A549 (cell line): ENCODE measurements at regions not wholly inside any gene's neighbourhood (a gene's known extent, or its start where the extent isn't known, plus 50 kb on each side); places are given as distances from the start of the nearest gene placed in this dataset.

ENCODE experiments used
- ATAC-seq, 2 experiments: fragments of 200-7000 bp in 1 of 2; fragments of >200 bp in 1 of 2; cut with Nextera tagmentation in 1 of 2; cut with Tn5 transposase in 1 of 2; 3 replicates each; pipeline versions ENCODE4 v1.8.0 to v1.9.1; 2018 to 2020; ENCODE audit warnings: mild to moderate bottlenecking in 1 of 2, moderate library complexity in 1 of 2
- CTCF ChIA-PET: fragments of 300-600 bp; sonication (Branson Sonifier 250); formaldehyde crosslinking; extraction: SDS; loops from one replicate; lab custom pipeline; 2021; ENCODE audit warnings: antibody characterized with exemption, inconsistent platforms; lab: Yijun Ruan, JAX
- POLR2A ChIA-PET: fragments of 350-600 bp; formaldehyde crosslinking; extraction: SDS; loops from one replicate; lab custom pipeline; 2021; ENCODE audit warnings: antibody characterized with exemption, inconsistent platforms; lab: Yijun Ruan, JAX
- DNase-seq, 2 experiments: peaks; one replicate each; pipeline versions ENCODE4 v3.0.0 to v3.0.0-alpha.2; 2011 to 2016; ENCODE audit warnings: low read depth in 1 of 2, low spot score in 1 of 2
- FAIRE-seq: peaks from 2 replicates; lab custom pipeline; 2011; peaks lifted over from hg19 to GRCh38; lab: Jason Lieb, UNC
- H3K27ac ChIP-seq, 2 experiments: fragments of >200 bp; sonication (Bioruptor Twin); formaldehyde crosslinking; 3 replicates each; pipeline ENCODE4 v1.5.1; 2016 to 2017
- H3K4me1 ChIP-seq: fragments of >200 bp; sonication (Bioruptor Twin); formaldehyde crosslinking; 3 replicates; pipeline ENCODE4 v1.6.1; 2016
- H3K4me2 ChIP-seq: fragments of >200 bp; sonication (Bioruptor Twin); formaldehyde crosslinking; 3 replicates; pipeline ENCODE4 v1.6.1; 2016
- H3K4me3 ChIP-seq: fragments of >200 bp; sonication (Bioruptor Twin); formaldehyde crosslinking; 3 replicates; pipeline ENCODE4 v1.5.1; 2016
- H3K9me3 ChIP-seq: fragments of >200 bp; sonication (Bioruptor Twin); formaldehyde crosslinking; 3 replicates; pipeline ENCODE4 v1.6.1; 2016
- CBX2 ChIP-seq: fragments of 200-600 bp; sonication (generic); IDR thresholded peaks from 2 replicates; pipeline ENCODE4 v1.6.1; 2016; ENCODE audit warnings: low read depth, mild to moderate bottlenecking, borderline replicate concordance
- CHD2 ChIP-seq: fragments of 150-350 bp; IDR thresholded peaks from 2 replicates; pipeline ENCODE4 v1.6.1; 2014; ENCODE audit warnings: low read length; ENCODE audit not compliant: partially characterized antibody
- EP300 ChIP-seq, 2 experiments: fragments of >200 bp; sonication (Bioruptor Twin); formaldehyde crosslinking; IDR thresholded peaks; 2 replicates in 1 of 2; 3 replicates in 1 of 2; pipeline ENCODE4 v1.6.1; 2016 to 2017
- FOSL2 ChIP-seq, 2 experiments: fragments of 450-650 bp in 1 of 2; fragments of >200 bp in 1 of 2; sonication (Bioruptor Twin) in 1 of 2; formaldehyde crosslinking; IDR thresholded peaks; 2 replicates each; pipeline versions ENCODE4 v1.5.0 to v1.6.1; 2016 to 2020; ENCODE audit warnings: mild to moderate bottlenecking in 1 of 2, moderate library complexity in 1 of 2
- GATA3 ChIP-seq: IDR thresholded peaks from 2 replicates; pipeline ENCODE4 v1.6.1; 2012; ENCODE audit warnings: borderline replicate concordance
- HDAC2 ChIP-seq: fragments of 200-600 bp; sonication (generic); IDR thresholded peaks from 2 replicates; pipeline ENCODE4 v1.6.1; 2016
- HEYL ChIP-seq: fragments of 250-450 bp; sonication (Bioruptor Pico); IDR thresholded peaks from 2 replicates; pipeline ENCODE4 v1.8.0; 2021; ENCODE audit warnings: mild to moderate bottlenecking, moderate library complexity
- HMGXB4 ChIP-seq: fragments of 250-450 bp; sonication (Bioruptor Pico); IDR thresholded peaks from 2 replicates; pipeline ENCODE4 v1.5.0; 2021; ENCODE audit warnings: mild to moderate bottlenecking, moderate library complexity, borderline replicate concordance
- HOXB13 ChIP-seq: fragments of 250-450 bp; sonication (Bioruptor Pico); IDR thresholded peaks from 2 replicates; pipeline ENCODE4 v1.5.0; 2020; ENCODE audit warnings: low read depth, mild to moderate bottlenecking, moderate library complexity
- JUNB ChIP-seq: fragments of >200 bp; sonication (Bioruptor Twin); formaldehyde crosslinking; IDR thresholded peaks from 2 replicates; pipeline ENCODE4 v1.6.1; 2016
- MAX ChIP-seq: IDR thresholded peaks from 2 replicates; pipeline ENCODE4 v1.6.1; 2012
- MAZ ChIP-seq: fragments of 150-350 bp; IDR thresholded peaks from 2 replicates; pipeline ENCODE4 v1.6.1; 2014; ENCODE audit warnings: antibody characterized with exemption, low read depth, low read length, borderline replicate concordance
- NFE2L2 ChIP-seq: fragments of 150-350 bp; conservative IDR thresholded peaks from 2 replicates; pipeline ENCODE4 v1.6.1; 2014; ENCODE audit warnings: low read length
- NPAS2 ChIP-seq: fragments of 250-450 bp; sonication (Bioruptor Pico); IDR thresholded peaks from 2 replicates; pipeline ENCODE4 v1.8.0; 2022; ENCODE audit warnings: mild to moderate bottlenecking, moderate library complexity, borderline replicate concordance
- NR3C1 ChIP-seq: fragments of >200 bp; sonication (Bioruptor Twin); formaldehyde crosslinking; IDR thresholded peaks from 3 replicates; pipeline ENCODE4 v1.6.1; 2017
- PHF8 ChIP-seq: fragments of 200-600 bp; sonication (generic); IDR thresholded peaks from 2 replicates; pipeline ENCODE4 v1.6.1; 2016; ENCODE audit warnings: low read depth, mild to moderate bottlenecking, antibody characterized with exemption, moderate library complexity, borderline replicate concordance
- RCOR1 ChIP-seq: fragments of 150-350 bp; IDR thresholded peaks from 2 replicates; pipeline ENCODE4 v1.6.1; 2014; ENCODE audit warnings: antibody characterized with exemption, low read length, low read depth
- RFX5 ChIP-seq: fragments of 450-650 bp; IDR thresholded peaks from 2 replicates; pipeline ENCODE4 v1.7.1; 2014; ENCODE audit warnings: antibody characterized with exemption, mild to moderate bottlenecking, moderate library complexity
- RNF2 ChIP-seq: fragments of 200-600 bp; sonication (generic); IDR thresholded peaks from 2 replicates; pipeline ENCODE4 v1.6.1; 2016; ENCODE audit warnings: low read depth, mild to moderate bottlenecking, antibody characterized with exemption, moderate library complexity, borderline replicate concordance
- SMC3 ChIP-seq: fragments of >200 bp; sonication (Bioruptor Twin); formaldehyde crosslinking; IDR thresholded peaks from 3 replicates; pipeline ENCODE4 v1.6.1; 2018; ENCODE audit warnings: inconsistent platforms
- TP53 ChIP-seq: fragments of 250-450 bp; sonication (Bioruptor Pico); IDR thresholded peaks from 2 replicates; pipeline ENCODE4 v1.5.0; 2021; ENCODE audit warnings: mild to moderate bottlenecking, moderate library complexity
- ZC3H11A ChIP-seq: fragments of 450-650 bp; IDR thresholded peaks from 2 replicates; pipeline ENCODE4 v1.6.1; 2014; ENCODE audit warnings: antibody characterized with exemption, mild to moderate bottlenecking
- ZFP36 ChIP-seq: fragments of 450-650 bp; IDR thresholded peaks from 2 replicates; pipeline ENCODE4 v1.6.1; 2014; ENCODE audit warnings: borderline replicate concordance; ENCODE audit not compliant: partially characterized antibody
- WGBS: methylation state at CpG from one replicate; pipeline ENCODE4 v1.1.6; 2017; ENCODE audit errors: missing lambda C conversion rate; 5-methylcytosine and 5-hydroxymethylcytosine counted together
- TF ChIP-seq, protein P1 (sequence below): IDR thresholded peaks from 2 replicates; pipeline ENCODE4 v1.6.1; 2012

- H3K4me1 ChIP-seq, result no peaks in the 10 kb centered on the region
- H3K9me3 ChIP-seq, result no peaks in the 10 kb centered on the region
- ATAC-seq (no peak), DNase-seq (no peak), FAIRE-seq (no peak)
- H3K4me3 ChIP-seq, result no peak overlapping the region
- CTCF ChIA-PET, result no interaction called here
- POLR2A ChIA-PET, result no interaction called here
- no peak for TF ChIP-seq ZFP36
- WGBS, result 34% methylated on average over 4 of the region's 4 CpGs
- no peak overlapping the region for H3K27ac ChIP-seq
- H3K4me2 ChIP-seq, result no peak overlapping the region
Observed at GRCh38 chr10:55266797-55267196, 465.8 kb upstream of the PCDH15 start.

GRCh38 chr10:55263327-55263726, 462.3 kb upstream of the PCDH15 start:
- no peak for TF ChIP-seq HOXB13 (CRISPR knock-in tag)
- no peak for TF ChIP-seq RCOR1
- TF ChIP-seq CBX2, result no peak
- TF ChIP-seq RNF2, result no peak
- no peak for TF ChIP-seq NFE2L2
- TF ChIP-seq FOSL2 (IDR thresholded peaks at IDR 0.05), result no peak
- no peak for TF ChIP-seq FOSL2 (CRISPR knock-in tag; IDR thresholded peaks at IDR 0.05)
- no peak overlapping the region for H3K4me3 ChIP-seq
- H3K9me3 ChIP-seq, result no peaks in the 10 kb centered on the region
- no peak for ATAC-seq
- H3K4me1 ChIP-seq, result no peaks in the 10 kb centered on the region
- H3K4me2 ChIP-seq, result no peak overlapping the region
- no peak for DNase-seq
- FAIRE-seq, result no peak
- CTCF ChIA-PET, result interaction anchor here (1.2 kb wide), 1 partner anchor 10 kb away, joined by 4 read pairs; no protein-coding TSS in a partner anchor
- POLR2A ChIA-PET, result no interaction called here
- WGBS, result 16% methylated on average over 5 of the region's 5 CpGs
- H3K27ac ChIP-seq, result no peak overlapping the region

DNA sequence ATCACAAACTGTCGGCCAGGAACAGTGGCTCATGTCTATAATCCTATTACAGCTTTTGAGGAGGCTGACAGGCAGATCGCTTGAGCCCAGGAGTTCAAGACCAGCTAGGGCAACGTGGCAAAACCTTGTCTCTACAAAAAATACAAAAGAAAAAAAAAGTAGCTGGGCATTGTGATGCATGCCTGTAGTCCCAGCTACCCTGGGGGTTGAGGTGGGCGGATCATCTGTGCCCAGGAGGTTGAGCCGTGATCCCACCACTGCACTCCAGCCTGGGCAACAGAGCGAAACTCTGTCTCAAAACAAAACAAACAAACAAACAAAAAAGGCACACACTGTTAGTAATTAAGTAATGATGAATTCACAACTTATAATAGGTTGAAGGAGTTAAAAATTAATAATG, 441.5 kb upstream of the PCDH15 start:
- DNase-seq, result no peak
- Histone ChIP-seq H3K4me2 (no peak overlapping the region), H3K4me1 (no peaks in the 10 kb centered on the region), H3K9me3 (no peaks in the 10 kb centered on the region), H3K27ac (no peak overlapping the region)
- 19% methylated on average over 6 of the region's 6 CpGs for WGBS
- ATAC-seq, result no peak
- CTCF ChIA-PET, result no interaction called here
- POLR2A ChIA-PET, result no interaction called here
- TF ChIP-seq JUNB (no peak), PHF8 (no peak), MAX (no peak), HEYL (CRISPR knock-in tag) (no peak), EP300 (IDR thresholded peaks at IDR 0.05) (no peak), HMGXB4 (CRISPR knock-in tag) (no peak), TP53 (CRISPR knock-in tag) (no peak), FOSL2 (IDR thresholded peaks at IDR 0.05) (no peak), FOSL2 (CRISPR knock-in tag; IDR thresholded peaks at IDR 0.05) (no peak), HDAC2 (no peak), GATA3 (no peak), NR3C1 (no peak), ZC3H11A (no peak), CHD2 (no peak), SMC3 (no peak), MAZ (no peak), NPAS2 (CRISPR knock-in tag) (no peak), RFX5 (no peak)
- TF ChIP-seq, protein P1, sequence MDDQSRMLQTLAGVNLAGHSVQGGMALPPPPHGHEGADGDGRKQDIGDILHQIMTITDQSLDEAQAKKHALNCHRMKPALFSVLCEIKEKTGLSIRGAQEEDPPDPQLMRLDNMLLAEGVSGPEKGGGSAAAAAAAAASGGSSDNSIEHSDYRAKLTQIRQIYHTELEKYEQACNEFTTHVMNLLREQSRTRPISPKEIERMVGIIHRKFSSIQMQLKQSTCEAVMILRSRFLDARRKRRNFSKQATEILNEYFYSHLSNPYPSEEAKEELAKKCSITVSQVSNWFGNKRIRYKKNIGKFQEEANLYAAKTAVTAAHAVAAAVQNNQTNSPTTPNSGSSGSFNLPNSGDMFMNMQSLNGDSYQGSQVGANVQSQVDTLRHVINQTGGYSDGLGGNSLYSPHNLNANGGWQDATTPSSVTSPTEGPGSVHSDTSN, result no peak
- TF ChIP-seq, all 56 proteins: peak for 0
- no peak for FAIRE-seq
- H3K4me3 ChIP-seq, result no peak overlapping the region
